Panc1 (cell line): ENCODE measurements at regions not wholly inside any gene's neighbourhood (a gene's known extent, or its start where the extent isn't known, plus 50 kb on each side); places are given as distances from the start of the nearest gene placed in this dataset.

Source experiments
- POLR2AphosphoS5 ChIP-seq: IDR thresholded peaks from 2 replicates; pipeline ENCODE4 v1.6.1; 2012; ENCODE audit warnings: mild to moderate bottlenecking, low read depth, low read length, moderate library complexity
- SIN3A ChIP-seq: IDR thresholded peaks from 2 replicates; pipeline ENCODE4 v1.6.1; 2012; ENCODE audit warnings: low read depth, mild to moderate bottlenecking, low read length, moderate library complexity, borderline replicate concordance; ENCODE audit not compliant: insufficient read depth
- TCF7L2 ChIP-seq: IDR thresholded peaks from 2 replicates; pipeline ENCODE4 v1.6.1; 2011; ENCODE audit warnings: mild to moderate bottlenecking, low read depth, low read length, inconsistent platforms
- TF ChIP-seq, protein P1 (sequence below): fragments of 450-650 bp; IDR thresholded peaks from 2 replicates; pipeline ENCODE4 v1.5.1; 2017; ENCODE audit warnings: mild to moderate bottlenecking

DNA sequence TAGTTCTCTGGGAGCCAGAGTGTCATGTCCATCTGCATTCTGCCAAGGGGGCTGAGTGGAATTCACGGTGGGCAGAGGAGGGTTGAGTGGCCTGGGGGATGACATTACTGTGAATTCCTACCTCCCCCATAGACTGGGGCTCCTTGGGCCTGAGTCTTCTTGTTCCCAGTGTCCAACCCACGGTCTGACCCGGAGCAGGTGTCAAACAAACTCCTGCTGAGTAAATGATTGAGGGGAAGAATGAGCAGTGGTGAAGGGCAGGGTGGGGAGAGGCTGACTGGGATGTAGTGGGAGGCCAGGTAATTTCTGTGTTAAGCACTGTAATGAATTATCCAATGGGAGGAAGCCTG lies 597.6 kb downstream of the MATN1 start:
- no peak for TF ChIP-seq TCF7L2
- TF ChIP-seq, protein P1, sequence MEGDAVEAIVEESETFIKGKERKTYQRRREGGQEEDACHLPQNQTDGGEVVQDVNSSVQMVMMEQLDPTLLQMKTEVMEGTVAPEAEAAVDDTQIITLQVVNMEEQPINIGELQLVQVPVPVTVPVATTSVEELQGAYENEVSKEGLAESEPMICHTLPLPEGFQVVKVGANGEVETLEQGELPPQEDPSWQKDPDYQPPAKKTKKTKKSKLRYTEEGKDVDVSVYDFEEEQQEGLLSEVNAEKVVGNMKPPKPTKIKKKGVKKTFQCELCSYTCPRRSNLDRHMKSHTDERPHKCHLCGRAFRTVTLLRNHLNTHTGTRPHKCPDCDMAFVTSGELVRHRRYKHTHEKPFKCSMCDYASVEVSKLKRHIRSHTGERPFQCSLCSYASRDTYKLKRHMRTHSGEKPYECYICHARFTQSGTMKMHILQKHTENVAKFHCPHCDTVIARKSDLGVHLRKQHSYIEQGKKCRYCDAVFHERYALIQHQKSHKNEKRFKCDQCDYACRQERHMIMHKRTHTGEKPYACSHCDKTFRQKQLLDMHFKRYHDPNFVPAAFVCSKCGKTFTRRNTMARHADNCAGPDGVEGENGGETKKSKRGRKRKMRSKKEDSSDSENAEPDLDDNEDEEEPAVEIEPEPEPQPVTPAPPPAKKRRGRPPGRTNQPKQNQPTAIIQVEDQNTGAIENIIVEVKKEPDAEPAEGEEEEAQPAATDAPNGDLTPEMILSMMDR = no peak
- TF ChIP-seq POLR2AphosphoS5 = no peak
- TF ChIP-seq SIN3A = no peak
